ENCODE measurements at regions not wholly inside any gene's neighbourhood (a gene's known extent, or its start where the extent isn't known, plus 50 kb on each side); places are given as distances from the start of the nearest gene placed in this dataset.

GRCh38 chr2:56729212-56729611, 545.4 kb downstream of the CCDC85A start:
- no peaks in the 10 kb centered on the region for H3K36me3 ChIP-seq (ENCODE audit: control insufficient read depth in 2 of 2, extremely low read depth in 1 of 2, insufficient read depth in 2 of 2, low read length in 2 of 2)
- no TSS peak for BruUV-seq (replicated peaks)
- intact Hi-C loops (cut with micrococcal nuclease): no loop called here
- no peak overlapping the region for H3K4me2 ChIP-seq (ENCODE audit: insufficient read depth, low read length)
- TF ChIP-seq POLR2A (IDR thresholded peaks at IDR 0.05; ENCODE audit: low read depth, low read length) (no peak), EZH2 (IDR thresholded peaks at IDR 0.05; ENCODE audit: borderline replicate concordance, low read depth, low read length, severe bottlenecking) (no peak), POLR2AphosphoS5 (IDR thresholded peaks at IDR 0.05; ENCODE audit: insufficient read depth, low read depth, low read length) (no peak), CTCF (IDR thresholded peaks at IDR 0.05; ENCODE audit: extremely low read depth in 1 of 2, insufficient read depth in 1 of 2, low read depth in 1 of 2, low read length in 2 of 2) (no peak)
- H3K79me2 ChIP-seq (ENCODE audit: control insufficient read depth, insufficient read depth, low read length): no peaks in the 10 kb centered on the region
- dilution Hi-C loops (cut with MboI; ENCODE audit: extremely low pct_ligation_motif_present, low sequenced_read_pairs): no loop called here
- DNase-seq (ENCODE audit: low read depth, low spot score) (no peak), FAIRE-seq (no peak)
- ChIA-PET POLR2A (no interaction called here), CTCF (interaction anchor here (1.1 kb wide), 1 partner anchor 13 kb away, joined by 3 read pairs; no protein-coding TSS in a partner anchor)
- no peaks in the 10 kb centered on the region for H3K27me3 ChIP-seq (ENCODE audit: control insufficient read depth in 2 of 2, insufficient read depth in 2 of 2, low read length in 2 of 2)
- no peak overlapping the region for H2AFZ ChIP-seq (ENCODE audit: low read depth, low read length)
- H3K9ac ChIP-seq (replicated peaks; ENCODE audit: extremely low read depth, insufficient read depth, low read length): no peak overlapping the region
- H3K4me3 ChIP-seq (replicated peaks in 1 of 3; ENCODE audit: insufficient read depth in 1 of 3, low read depth in 1 of 3, low read length in 3 of 3): no peak overlapping the region
- no peaks in the 10 kb centered on the region for H4K20me1 ChIP-seq (replicated peaks; ENCODE audit: control insufficient read depth, extremely low read depth, insufficient read depth, low read length)
- H3K9me1 ChIP-seq (replicated peaks; ENCODE audit: control insufficient read depth, extremely low read depth, insufficient read depth, low read length): no peaks in the 10 kb centered on the region
- no peaks in the 10 kb centered on the region for H3K9me3 ChIP-seq (replicated peaks; ENCODE audit: control insufficient read depth, insufficient read depth, low read length)
- no peaks in the 10 kb centered on the region for H3K4me1 ChIP-seq (ENCODE audit: control insufficient read depth, extremely low read depth, insufficient read depth, low read length)
- H3K27ac ChIP-seq (ENCODE audit: insufficient read depth, low read depth, low read length): no peak overlapping the region

GRCh38 chr2:56732946-56733345, 549.2 kb downstream of the CCDC85A start:
- H2AFZ ChIP-seq (ENCODE audit: low read depth, low read length): no peak overlapping the region
- BruUV-seq (replicated peaks): no TSS peak
- no peak for FAIRE-seq
- no peaks in the 10 kb centered on the region for H3K27me3 ChIP-seq (ENCODE audit: control insufficient read depth in 2 of 2, insufficient read depth in 2 of 2, low read length in 2 of 2)
- no peaks in the 10 kb centered on the region for H3K79me2 ChIP-seq (ENCODE audit: control insufficient read depth, insufficient read depth, low read length)
- dilution Hi-C loops (cut with MboI; ENCODE audit: extremely low pct_ligation_motif_present, low sequenced_read_pairs) (no loop called here), intact Hi-C loops (cut with micrococcal nuclease) (no loop called here)
- no peak overlapping the region for H3K27ac ChIP-seq (ENCODE audit: insufficient read depth, low read depth, low read length)
- no peak for DNase-seq (ENCODE audit: low read depth, low spot score)
- H3K9ac ChIP-seq (replicated peaks; ENCODE audit: extremely low read depth, insufficient read depth, low read length): no peak overlapping the region
- no peaks in the 10 kb centered on the region for H4K20me1 ChIP-seq (replicated peaks; ENCODE audit: control insufficient read depth, extremely low read depth, insufficient read depth, low read length)
- POLR2A ChIA-PET: interaction anchor here (0.5 kb wide), 1 partner anchor 20 kb away, joined by 5 read pairs; no protein-coding TSS in a partner anchor
- CTCF ChIA-PET: interaction anchor here (0.7 to 1.1 kb wide), 3 partner anchors 9 to 555 kb away, joined by 3 read pairs; partner anchors contain the start of gene CCDC85A
- H3K9me3 ChIP-seq (replicated peaks; ENCODE audit: control insufficient read depth, insufficient read depth, low read length): no peaks in the 10 kb centered on the region
- no peaks in the 10 kb centered on the region for H3K36me3 ChIP-seq (ENCODE audit: control insufficient read depth in 2 of 2, extremely low read depth in 1 of 2, insufficient read depth in 2 of 2, low read length in 2 of 2)
- TF ChIP-seq POLR2A (IDR thresholded peaks at IDR 0.05; ENCODE audit: low read depth, low read length) (no peak), CTCF (IDR thresholded peaks at IDR 0.05; ENCODE audit: extremely low read depth in 1 of 2, insufficient read depth in 1 of 2, low read depth in 1 of 2, low read length in 2 of 2) (no peak), MAX (IDR thresholded peaks at IDR 0.05; ENCODE audit: insufficient read depth, insufficient read length) (no peak), MYC (IDR thresholded peaks at IDR 0.05; ENCODE audit: low read depth, low read length) (no peak), POLR2AphosphoS5 (IDR thresholded peaks at IDR 0.05; ENCODE audit: insufficient read depth, low read depth, low read length) (no peak), FOS (IDR thresholded peaks at IDR 0.05; ENCODE audit: borderline replicate concordance, insufficient read depth, low read length) (no peak), EZH2 (IDR thresholded peaks at IDR 0.05; ENCODE audit: borderline replicate concordance, low read depth, low read length, severe bottlenecking) (no peak), JUN (IDR thresholded peaks at IDR 0.05; ENCODE audit: borderline replicate concordance, insufficient read depth, insufficient read length, low read depth) (no peak), GATA2 (IDR thresholded peaks at IDR 0.05; ENCODE audit: insufficient read depth, insufficient read length, low read depth, low read length) (no peak)
- H3K4me1 ChIP-seq (ENCODE audit: control insufficient read depth, extremely low read depth, insufficient read depth, low read length): no peaks in the 10 kb centered on the region
- no peak overlapping the region for H3K4me2 ChIP-seq (ENCODE audit: insufficient read depth, low read length)
- no peak overlapping the region for H3K4me3 ChIP-seq (replicated peaks in 1 of 3; ENCODE audit: insufficient read depth in 1 of 3, low read depth in 1 of 3, low read length in 3 of 3)
- H3K9me1 ChIP-seq (replicated peaks; ENCODE audit: control insufficient read depth, extremely low read depth, insufficient read depth, low read length): no peaks in the 10 kb centered on the region

Data from endothelial cell of umbilical vein (primary cell).